ENCODE measurements at regions not wholly inside any gene's neighbourhood (a gene's known extent, or its start where the extent isn't known, plus 50 kb on each side); places are given as distances from the start of the nearest gene placed in this dataset.
"Not testable (repeated sequence)": the region's sequence is repeated elsewhere in the genome, so short reads cannot be mapped to it uniquely, and the experiment has no call there.

DNA sequence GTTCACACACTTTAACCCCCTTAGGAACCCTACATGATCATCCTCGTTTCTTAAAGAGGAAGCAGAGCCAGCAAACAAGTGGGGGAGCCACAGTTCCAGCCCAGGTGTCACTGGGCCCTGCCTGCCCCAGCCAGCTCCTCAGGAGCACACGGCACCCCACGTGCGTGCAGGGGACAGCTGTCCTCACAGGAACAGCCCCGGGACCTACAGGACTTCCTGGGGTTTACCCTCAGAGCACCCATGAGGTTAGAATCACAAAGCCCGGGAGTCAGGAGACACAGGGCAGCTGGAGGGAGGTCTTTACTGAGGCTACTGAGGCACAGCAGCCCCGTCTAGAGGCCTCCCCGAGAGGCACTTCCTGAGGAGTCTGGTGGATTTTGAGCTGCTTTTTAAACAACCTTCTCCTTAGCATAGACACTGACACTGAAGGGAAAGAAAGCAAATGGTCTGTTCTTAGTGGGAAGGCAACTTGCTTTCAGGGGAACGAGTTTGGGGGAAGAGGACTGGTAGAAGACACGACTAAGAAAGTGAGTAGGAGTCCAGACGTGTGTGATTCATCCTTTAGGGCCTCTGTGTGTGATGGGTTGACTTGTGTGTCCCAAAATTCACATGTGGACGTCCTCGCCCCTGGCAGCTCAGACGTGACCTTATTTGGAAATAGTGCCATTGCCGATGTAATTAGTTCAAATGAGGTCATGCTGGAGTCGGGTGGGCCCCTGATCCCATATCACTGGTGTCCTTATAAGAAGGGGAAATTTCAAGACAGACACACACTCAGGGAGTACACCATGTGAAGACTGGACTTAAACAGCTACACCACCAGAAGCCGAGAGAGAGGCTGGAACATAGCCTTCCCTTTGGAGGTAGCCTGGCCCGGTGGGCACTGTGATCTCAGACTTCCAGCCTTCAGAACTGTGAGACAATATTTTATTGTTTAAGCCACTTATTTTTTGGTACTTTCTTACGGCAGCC is 278.4 kb upstream of the PLGLB2 start:
- intact Hi-C loops (cut with DNase I); H3K4me1 ChIP-seq (replicated peaks in 1 of 2); H3K9me3 ChIP-seq (replicated peaks in 1 of 3); H3K36me3 ChIP-seq (replicated peaks in 1 of 2); DNase-seq; H3K27me3 ChIP-seq; H3K4me3 ChIP-seq: not testable (repeated sequence)
- H3K27ac ChIP-seq: peak overlapping the region in 1 of 5 donors; percentile 49
- 66 to 81% (median 73%) methylated on average over 6 to 15 of the region's 19 CpGs for WGBS, 4 donors

- H3K27ac ChIP-seq; H3K9me3 ChIP-seq (replicated peaks in 1 of 3); H3K27me3 ChIP-seq; H3K4me1 ChIP-seq (replicated peaks in 1 of 2); DNase-seq; H3K4me3 ChIP-seq; intact Hi-C loops (cut with DNase I); H3K36me3 ChIP-seq (replicated peaks in 1 of 2): not testable (repeated sequence)
- WGBS, 4 donors: 83 to 94% (median 88%) methylated on average over 17 to 22 of the region's 25 CpGs
Observed at GRCh38 chr2:87470381-87471380, 277.2 kb upstream of the PLGLB2 start.

DNA sequence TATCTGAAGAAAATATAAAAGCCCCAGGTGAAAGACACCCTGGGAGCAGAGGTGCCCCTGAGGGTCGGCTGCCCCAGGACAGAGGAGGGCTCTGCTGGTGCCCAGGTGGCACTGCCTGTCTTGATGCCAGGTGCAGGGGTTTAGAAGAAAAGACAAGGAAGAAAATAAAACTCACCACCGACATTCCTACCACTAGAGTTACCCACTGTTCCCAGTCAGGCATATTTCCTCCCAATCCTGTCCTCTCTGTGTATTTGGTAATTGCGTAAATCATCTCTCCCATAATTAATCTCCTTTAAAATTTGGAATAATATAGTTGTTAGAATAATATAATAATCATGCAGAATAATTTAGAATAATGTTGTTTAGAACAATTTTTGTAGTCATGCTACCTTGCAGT is 276.4 kb upstream of the PLGLB2 start:
- intact Hi-C loops (cut with DNase I); H3K4me1 ChIP-seq (replicated peaks in 1 of 2); H3K9me3 ChIP-seq (replicated peaks in 1 of 3); H3K27ac ChIP-seq; H3K36me3 ChIP-seq (replicated peaks in 1 of 2); H3K27me3 ChIP-seq; DNase-seq; H3K4me3 ChIP-seq: not testable (repeated sequence)
- 81 to 100% (median 89%) methylated on average over 2 to 3 of the region's 3 CpGs for WGBS, 4 donors

DNA sequence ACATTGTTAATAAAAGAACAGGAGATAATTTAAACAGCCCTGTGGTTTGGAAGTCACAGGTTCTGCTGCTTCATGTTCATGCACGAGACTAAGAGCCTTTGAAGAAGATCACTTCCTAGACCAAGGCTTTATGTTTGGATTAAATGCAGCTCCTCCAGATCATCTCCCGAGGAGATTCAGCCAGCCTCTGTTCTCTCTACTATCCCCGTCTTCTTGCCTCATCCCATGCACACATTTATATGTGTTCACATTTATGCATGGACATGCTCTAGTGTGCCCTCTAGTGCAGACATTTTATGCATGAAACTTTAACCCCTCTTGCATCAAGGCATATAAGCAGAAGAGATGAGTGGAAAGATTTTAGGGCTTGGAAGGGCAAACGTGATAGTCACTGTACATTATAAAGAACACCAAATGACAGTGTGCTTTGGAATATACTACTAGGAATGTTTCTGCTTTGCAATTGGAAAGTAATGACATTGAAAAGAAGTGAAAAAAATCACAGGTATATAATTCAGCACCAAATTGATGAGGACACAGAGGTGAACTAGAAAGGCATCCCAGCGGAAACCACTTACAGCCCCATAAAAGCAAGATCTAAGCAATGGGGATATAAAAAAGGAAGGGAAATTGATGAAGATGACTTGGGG is 271.5 kb upstream of the PLGLB2 start:
- H3K4me1 ChIP-seq (replicated peaks in 1 of 2); DNase-seq; intact Hi-C loops (cut with DNase I); H3K9me3 ChIP-seq (replicated peaks in 1 of 3); H3K27me3 ChIP-seq; H3K36me3 ChIP-seq (replicated peaks in 1 of 2); H3K4me3 ChIP-seq; H3K27ac ChIP-seq: not testable (repeated sequence)
- peak in 1 of 6 experiments; percentile 20 for TF ChIP-seq CTCF (IDR thresholded peaks at IDR 0.05)
- WGBS, 4 donors: 59 to 71% (median 63%) methylated on average over 4 to 5 of the region's 5 CpGs

- intact Hi-C loops (cut with DNase I); H3K9me3 ChIP-seq (replicated peaks in 1 of 3); DNase-seq; H3K4me3 ChIP-seq; H3K4me1 ChIP-seq (replicated peaks in 1 of 2); H3K36me3 ChIP-seq (replicated peaks in 1 of 2); H3K27me3 ChIP-seq: not testable (repeated sequence)
- H3K27ac ChIP-seq: peak overlapping the region in 1 of 5 donors; percentile 68
- 84 to 91% (median 89%) methylated on average over 5 of the region's 5 CpGs for WGBS, 4 donors
Observed at GRCh38 chr2:87476936-87477335, 271.0 kb upstream of the PLGLB2 start.

- peak in 5 of 7 donors; percentile 37 to 63 (median 51) for DNase-seq
- H3K9me3 ChIP-seq (replicated peaks in 1 of 3); H3K4me3 ChIP-seq; H3K27me3 ChIP-seq; H3K36me3 ChIP-seq (replicated peaks in 1 of 2); H3K4me1 ChIP-seq (replicated peaks in 1 of 2); intact Hi-C loops (cut with DNase I): not testable (repeated sequence)
- 41 to 68% (median 53%) methylated on average over 4 to 11 of the region's 12 CpGs for WGBS, 4 donors
- peak overlapping the region in 3 of 5 donors; percentile 60 to 74 (median 66) for H3K27ac ChIP-seq
Observed at GRCh38 chr2:87477669-87478428, 270.0 kb upstream of the PLGLB2 start.

- DNase-seq; H3K4me3 ChIP-seq; H3K9me3 ChIP-seq (replicated peaks in 1 of 3); intact Hi-C loops (cut with DNase I); H3K27me3 ChIP-seq; H3K4me1 ChIP-seq (replicated peaks in 1 of 2); H3K36me3 ChIP-seq (replicated peaks in 1 of 2); H3K27ac ChIP-seq: not testable (repeated sequence)
- whole genome bisulfite sequencing, 4 donors: 94 to 100% (median 96%) methylated on average over 1 to 4 of the region's 4 CpGs; no CpG with 5 or more reads in 1 of the 4 donors
Observed at GRCh38 chr2:87478911-87479310, 269.0 kb upstream of the PLGLB2 start.

- peak overlapping the region in 1 of 5 donors; percentile 16 for H3K27ac ChIP-seq
- H3K9me3 ChIP-seq (replicated peaks in 1 of 3); H3K4me3 ChIP-seq; H3K36me3 ChIP-seq (replicated peaks in 1 of 2); intact Hi-C loops (cut with DNase I); H3K4me1 ChIP-seq (replicated peaks in 1 of 2); H3K27me3 ChIP-seq: not testable (repeated sequence)
- DNase-seq: peak in 2 of 7 donors; percentile 19 to 40
- WGBS, 4 donors: 47 to 58% (median 49%) methylated on average over 6 to 7 of the region's 7 CpGs
Observed at GRCh38 chr2:87483093-87483680, 264.7 kb upstream of the PLGLB2 start.
